ENCODE measurements at regions not wholly inside any gene's neighbourhood (a gene's known extent, or its start where the extent isn't known, plus 50 kb on each side); places are given as distances from the start of the nearest gene placed in this dataset.

GRCh38 chr18:78561757-78562510 lies 417.7 kb upstream of the SALL3 start:
- no peak for TF ChIP-seq TAF1 (IDR thresholded peaks at IDR 0.05; ENCODE audit: borderline replicate concordance, low read depth, low read length)
- TF ChIP-seq POLR2AphosphoS5 (IDR thresholded peaks at IDR 0.05; ENCODE audit: low read depth, low read length) = no peak

Data from GM12892 (cell line).